ENCODE measurements at regions not wholly inside any gene's neighbourhood (a gene's known extent, or its start where the extent isn't known, plus 50 kb on each side); places are given as distances from the start of the nearest gene placed in this dataset.

DNA sequence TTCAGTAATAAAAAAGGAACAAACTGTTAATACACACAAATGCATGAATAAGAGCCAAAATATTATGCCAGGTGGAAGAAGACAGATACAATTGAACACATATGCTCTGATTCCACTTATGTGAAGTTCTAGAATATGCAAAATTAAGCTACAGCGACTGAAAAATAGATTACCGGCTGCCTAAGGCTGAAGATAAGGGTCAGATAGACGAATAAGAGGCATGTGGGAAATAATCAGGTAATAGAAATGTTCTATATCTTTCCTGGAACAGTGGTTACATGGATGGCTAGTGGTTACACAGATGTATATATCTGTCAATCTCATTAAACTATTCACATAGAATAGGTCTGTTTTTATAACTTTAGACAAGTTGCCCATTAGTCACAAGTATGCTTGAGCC is 51.9 kb upstream of the REG3G start:
- TF ChIP-seq POLR2A (IDR thresholded peaks at IDR 0.05) (no peak), CTCF (IDR thresholded peaks at IDR 0.05) (no peak)

Measured in testis (tissue), 2 donors.